IMR-90 (cell line): ENCODE measurements at regions not wholly inside any gene's neighbourhood (a gene's known extent, or its start where the extent isn't known, plus 50 kb on each side); places are given as distances from the start of the nearest gene placed in this dataset.

Experiments
- ATAC-seq: fragments of 200-7000 bp; cut with Tn5 transposase; 2 replicates; pipeline ENCODE4 v1.9.1; 2020; ENCODE audit warnings: low read depth, mild to moderate bottlenecking, moderate library complexity
- BruUV-seq: library from RNA; stranded (reverse); fragments of 400-500 nt; replicated peaks from 2 replicates; lab custom pipeline; 2021; lab: Mats Ljungman, UMichigan
- CTCF ChIA-PET: fragments of 300-600 bp; formaldehyde crosslinking; extraction: SDS; loops from one replicate; lab custom pipeline; 2021; ENCODE audit warnings: antibody characterized with exemption; lab: Yijun Ruan, JAX
- POLR2A ChIA-PET: fragments of 300-600 bp; sonication (Branson Sonifier 250); formaldehyde crosslinking; loops from one replicate; lab custom pipeline; 2022; ENCODE audit warnings: antibody characterized with exemption; ENCODE audit not compliant: unreplicated experiment; lab: Charles Lee
- DNase-seq: peaks from one replicate; pipeline ENCODE4 v3.0.0; 2013
- H2AFZ ChIP-seq: replicated peaks from 2 replicates; pipeline ENCODE3; 2013; ENCODE audit warnings: low read length, mild to moderate bottlenecking; ENCODE audit not compliant: poor library complexity
- H2AK5ac ChIP-seq: 2 replicates; pipeline ENCODE4 v1.6.1; 2013; ENCODE audit warnings: low read depth, low read length, inconsistent platforms
- H2AK9ac ChIP-seq: replicated peaks from 2 replicates; pipeline ENCODE3; 2013; ENCODE audit warnings: mild to moderate bottlenecking, low read depth, low read length, moderate library complexity; ENCODE audit not compliant: poor library complexity
- H2BK120ac ChIP-seq: 2 replicates; pipeline ENCODE4 v1.6.1; 2013; ENCODE audit warnings: low read depth, low read length, inconsistent platforms
- H2BK15ac ChIP-seq: 3 replicates; pipeline ENCODE4 v1.6.1; 2013; ENCODE audit warnings: low read depth, low read length, inconsistent platforms
- H2BK20ac ChIP-seq: 2 replicates; pipeline ENCODE4 v1.6.1; 2013; ENCODE audit warnings: low read depth, mild to moderate bottlenecking, inconsistent platforms, low read length, moderate library complexity
- H2BK5ac ChIP-seq: 2 replicates; pipeline ENCODE4 v1.6.1; 2013; ENCODE audit warnings: mild to moderate bottlenecking, low read depth, low read length, inconsistent platforms; ENCODE audit not compliant: poor library complexity, severe bottlenecking
- H3K14ac ChIP-seq: replicated peaks from 2 replicates; pipeline ENCODE4 v1.6.1; 2013; ENCODE audit warnings: low read depth, low read length, inconsistent platforms
- H3K18ac ChIP-seq: 2 replicates; pipeline ENCODE4 v1.6.1; 2013; ENCODE audit warnings: low read depth, low read length, control low read depth
- H3K23ac ChIP-seq: 2 replicates; pipeline ENCODE4 v1.6.1; 2013; ENCODE audit warnings: low read depth, low read length, inconsistent platforms
- H3K27ac ChIP-seq: 2 replicates; pipeline ENCODE4 v1.5.1; 2013; ENCODE audit warnings: mild to moderate bottlenecking, control low read depth, low read length; ENCODE audit not compliant: insufficient read depth
- H3K27me3 ChIP-seq: 2 replicates; pipeline ENCODE4 v1.6.1; 2013; ENCODE audit warnings: low read length; ENCODE audit not compliant: control insufficient read depth, insufficient read depth
- H3K36me3 ChIP-seq: 2 replicates; pipeline ENCODE4 v1.6.1; 2013; ENCODE audit warnings: low read length, mixed read lengths; ENCODE audit not compliant: control insufficient read depth, insufficient read depth
- H3K4ac ChIP-seq: 2 replicates; pipeline ENCODE4 v1.6.1; 2013; ENCODE audit warnings: low read depth, low read length, inconsistent platforms
- H3K4me1 ChIP-seq: 2 replicates; pipeline ENCODE4 v1.6.1; 2013; ENCODE audit warnings: low read length, mixed read lengths; ENCODE audit not compliant: control insufficient read depth, insufficient read depth
- H3K4me2 ChIP-seq: 2 replicates; pipeline ENCODE4 v1.6.1; 2013; ENCODE audit warnings: low read depth, mild to moderate bottlenecking, control low read depth, low read length, moderate library complexity
- H3K4me3 ChIP-seq: 2 replicates; pipeline ENCODE4 v1.5.1; 2013; ENCODE audit warnings: low read depth, mild to moderate bottlenecking, control low read depth, low read length, moderate library complexity; ENCODE audit not compliant: insufficient read depth
- H3K56ac ChIP-seq: 2 replicates; pipeline ENCODE4 v1.6.1; 2013; ENCODE audit warnings: low read length, inconsistent platforms; ENCODE audit not compliant: insufficient read depth; ENCODE audit errors: extremely low read depth
- H3K79me1 ChIP-seq, 2 experiments: 2 replicates each; pipeline ENCODE4 v1.6.1; 2013; ENCODE audit warnings: low read length in 2 of 2, inconsistent platforms in 1 of 2, low read depth in 1 of 2
- H3K9ac ChIP-seq: 2 replicates; pipeline ENCODE4 v1.6.1; 2013; ENCODE audit warnings: low read depth, low read length, control low read depth
- H3K9me1 ChIP-seq: 2 replicates; pipeline ENCODE4 v1.6.1; 2013; ENCODE audit warnings: low read length, inconsistent platforms; ENCODE audit not compliant: insufficient read depth
- H3K9me3 ChIP-seq: 2 replicates; pipeline ENCODE4 v1.6.1; 2013; ENCODE audit warnings: low read length; ENCODE audit not compliant: control insufficient read depth, insufficient read depth
- H4K20me1 ChIP-seq: 2 replicates; pipeline ENCODE4 v1.6.1; 2013; ENCODE audit warnings: low read length, inconsistent platforms; ENCODE audit not compliant: insufficient read depth
- H4K5ac ChIP-seq: 2 replicates; pipeline ENCODE4 v1.6.1; 2013; ENCODE audit warnings: mild to moderate bottlenecking, low read depth, low read length, control low read depth
- H4K8ac ChIP-seq, 2 experiments: 2 replicates each; pipeline ENCODE4 v1.6.1; 2013; ENCODE audit warnings: low read depth in 2 of 2, low read length in 2 of 2, control low read depth in 1 of 2, inconsistent platforms in 1 of 2
- H4K91ac ChIP-seq: 2 replicates; pipeline ENCODE4 v1.6.1; 2013; ENCODE audit warnings: low read depth, low read length, inconsistent platforms; ENCODE audit not compliant: insufficient read depth
- CEBPB ChIP-seq: IDR thresholded peaks from 2 replicates; pipeline ENCODE4 v1.6.1; 2012; ENCODE audit warnings: low read depth, low read length, improper control_type of control experiment
- CHD1 ChIP-seq: IDR thresholded peaks from 2 replicates; pipeline ENCODE4 v1.6.1; 2012; ENCODE audit warnings: low read depth, low read length, improper control_type of control experiment
- CTCF ChIP-seq: conservative IDR thresholded peaks from 2 replicates; pipeline ENCODE4 v1.5.1; 2012; ENCODE audit warnings: mild to moderate bottlenecking, low read depth, low read length, improper control_type of control experiment
- FOS ChIP-seq: fragments of 150-350 bp; IDR thresholded peaks from 2 replicates; pipeline ENCODE4 v1.6.1; 2016; ENCODE audit warnings: low read depth, low read length
- MAFK ChIP-seq: IDR thresholded peaks from 2 replicates; pipeline ENCODE4 v1.6.1; 2012; ENCODE audit warnings: low read depth, low read length, improper control_type of control experiment
- MAZ ChIP-seq: IDR thresholded peaks from 2 replicates; pipeline ENCODE4 v1.6.1; 2012; ENCODE audit warnings: low read depth, mild to moderate bottlenecking, low read length, improper control_type of control experiment, moderate library complexity, borderline replicate concordance
- POLR2A ChIP-seq: IDR thresholded peaks from 2 replicates; pipeline ENCODE4 v1.6.1; 2012; ENCODE audit warnings: mild to moderate bottlenecking, low read depth, low read length
- RAD21 ChIP-seq: IDR thresholded peaks from 2 replicates; pipeline ENCODE4 v1.6.1; 2012; ENCODE audit warnings: low read length, improper control_type of control experiment
- RCOR1 ChIP-seq: IDR thresholded peaks from 2 replicates; pipeline ENCODE4 v1.6.1; 2012; ENCODE audit warnings: mild to moderate bottlenecking, low read length, improper control_type of control experiment; ENCODE audit not compliant: insufficient replicate concordance
- RFX5 ChIP-seq: IDR thresholded peaks from 2 replicates; pipeline ENCODE4 v1.8.0; 2012; ENCODE audit warnings: low read depth, mild to moderate bottlenecking, low read length, moderate library complexity
- SMC3 ChIP-seq: fragments of 150-350 bp; IDR thresholded peaks from 2 replicates; pipeline ENCODE4 v1.6.1; 2016; ENCODE audit warnings: low read depth, mild to moderate bottlenecking, antibody characterized with exemption, low read length, moderate library complexity
- USF2 ChIP-seq: fragments of 150-350 bp; IDR thresholded peaks from 2 replicates; pipeline ENCODE4 v1.6.1; 2017; ENCODE audit warnings: mild to moderate bottlenecking, antibody characterized with exemption, low read length, low read depth
- WGBS, 2 experiments: methylation state at CpG; one replicate each; pipeline versions ENCODE4 v1.1.5 to v1.1.7; 2013; ENCODE audit warnings: missing lambda C conversion rate in 2 of 2; ENCODE audit not compliant: insufficient read length in 1 of 2; ENCODE audit errors: extremely low coverage in 2 of 2; 5-methylcytosine and 5-hydroxymethylcytosine counted together
- dilution Hi-C: fragments of 300-500 bp; cut with HindIII; formaldehyde crosslinking; loops from one replicate; pipeline ENCODE4 v1.14.3; 2018; ENCODE audit warnings: low sequenced_read_pairs; ENCODE audit not compliant: unreplicated experiment
- in situ Hi-C: fragments of 300-500 bp; cut with MboI; formaldehyde crosslinking; loops from 3 replicates; pipeline ENCODE4 v1.14.3; 2019; ENCODE audit warnings: low sequenced_read_pairs, inconsistent platforms, mixed read lengths
- intact Hi-C: fragments of 100-400 bp; cut with micrococcal nuclease; formaldehyde crosslinking; loops from 2 replicates; pipeline ENCODE4 v1.10.0; 2022

- H4K5ac ChIP-seq, result no peak overlapping the region
- ChIA-PET CTCF (no interaction called here), POLR2A (no interaction called here)
- H2BK20ac ChIP-seq, result no peak overlapping the region
- no peak overlapping the region for H2BK120ac ChIP-seq
- H4K8ac ChIP-seq, result no peak overlapping the region
- H3K4ac ChIP-seq, result no peak overlapping the region
- no peaks in the 10 kb centered on the region for H3K9me1 ChIP-seq
- dilution Hi-C loops, result no loop called here
- H3K9ac ChIP-seq, result no peak overlapping the region
- H4K91ac ChIP-seq, result no peak overlapping the region
- H2BK5ac ChIP-seq, result no peak overlapping the region
- H2AFZ ChIP-seq, result no peak overlapping the region
- in situ Hi-C loops, result no loop called here
- no peak overlapping the region for H3K14ac ChIP-seq
- H3K4me2 ChIP-seq, result no peak overlapping the region
- no peak overlapping the region for H2AK9ac ChIP-seq
- TF ChIP-seq CTCF (no peak), FOS (no peak), RFX5 (no peak), MAZ (no peak), CEBPB (no peak), SMC3 (no peak), RAD21 (no peak), RCOR1 (no peak), USF2 (no peak), CHD1 (no peak), POLR2A (no peak), MAFK (no peak)
- H3K27me3 ChIP-seq, result 0 out of 2 replicates have a peak, but pooled peaks cover 2% of the 10 kb centered on the region
- no peaks in the 10 kb centered on the region for H3K36me3 ChIP-seq
- DNase-seq, result no peak
- H4K20me1 ChIP-seq, result no peaks in the 10 kb centered on the region
- no peak overlapping the region for H3K18ac ChIP-seq
- 45% methylated on average over 2 of the region's 9 CpGs; no CpG with 5 or more reads in 1 of the 2 experiments for WGBS, 2 experiments
- no peak overlapping the region for H3K23ac ChIP-seq
- no peak overlapping the region for H3K56ac ChIP-seq
- H3K9me3 ChIP-seq, result no peaks in the 10 kb centered on the region
- intact Hi-C loops, result no loop called here
- H2AK5ac ChIP-seq, result no peak overlapping the region
- no TSS peak for BruUV-seq
- H3K4me3 ChIP-seq, result no peak overlapping the region
- no peaks in the 10 kb centered on the region for H3K4me1 ChIP-seq
- H3K79me1 ChIP-seq, result no peaks in the 10 kb centered on the region
- ATAC-seq, result no peak
- no peak overlapping the region for H3K27ac ChIP-seq
- H2BK15ac ChIP-seq, result no peak overlapping the region
These were observed 401.8 kb downstream of the PREX1 start for GRCh38 chr20:48425817-48426612.
